OCI-LY1 (cell line): ENCODE measurements at regions not wholly inside any gene's neighbourhood (a gene's known extent, or its start where the extent isn't known, plus 50 kb on each side); places are given as distances from the start of the nearest gene placed in this dataset.

Source experiments
- EZH2 ChIP-seq: fragments of 200-600 bp; sonication (generic), shearing (Covaris generic); IDR thresholded peaks from 2 replicates; pipeline ENCODE4 v1.8.0; 2017; ENCODE audit warnings: borderline replicate concordance, mixed run types, mild to moderate bottlenecking, antibody characterized with exemption, low read length, moderate library complexity, mixed read lengths
- TF ChIP-seq, protein P1 (sequence below): fragments of 200-600 bp; sonication (generic), shearing (Covaris generic); IDR thresholded peaks from 2 replicates; pipeline ENCODE4 v1.5.1; 2017; ENCODE audit warnings: mild to moderate bottlenecking, antibody characterized with exemption, low read length, moderate library complexity, mixed read lengths

DNA sequence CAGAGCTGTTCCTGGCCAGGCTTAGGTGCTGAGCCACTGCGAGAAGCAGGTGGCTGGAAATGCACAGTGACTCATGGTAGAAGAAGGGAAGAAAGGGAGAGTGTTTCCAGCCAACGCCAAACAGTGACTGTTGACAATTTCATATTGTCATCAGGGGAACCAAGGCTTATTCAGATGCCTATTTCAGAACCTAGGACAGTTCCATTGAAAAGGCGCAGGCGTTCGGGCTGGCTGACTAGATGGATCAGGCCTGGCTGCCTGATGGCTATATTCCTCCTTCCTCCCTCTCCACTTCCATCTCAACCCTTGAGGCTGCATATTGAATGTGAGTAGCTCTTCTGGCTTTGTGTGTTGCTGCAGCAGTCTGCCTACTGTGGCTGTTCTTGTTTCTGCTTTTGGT lies 73.0 kb upstream of the FRMPD4 start:
- TF ChIP-seq, protein P1, sequence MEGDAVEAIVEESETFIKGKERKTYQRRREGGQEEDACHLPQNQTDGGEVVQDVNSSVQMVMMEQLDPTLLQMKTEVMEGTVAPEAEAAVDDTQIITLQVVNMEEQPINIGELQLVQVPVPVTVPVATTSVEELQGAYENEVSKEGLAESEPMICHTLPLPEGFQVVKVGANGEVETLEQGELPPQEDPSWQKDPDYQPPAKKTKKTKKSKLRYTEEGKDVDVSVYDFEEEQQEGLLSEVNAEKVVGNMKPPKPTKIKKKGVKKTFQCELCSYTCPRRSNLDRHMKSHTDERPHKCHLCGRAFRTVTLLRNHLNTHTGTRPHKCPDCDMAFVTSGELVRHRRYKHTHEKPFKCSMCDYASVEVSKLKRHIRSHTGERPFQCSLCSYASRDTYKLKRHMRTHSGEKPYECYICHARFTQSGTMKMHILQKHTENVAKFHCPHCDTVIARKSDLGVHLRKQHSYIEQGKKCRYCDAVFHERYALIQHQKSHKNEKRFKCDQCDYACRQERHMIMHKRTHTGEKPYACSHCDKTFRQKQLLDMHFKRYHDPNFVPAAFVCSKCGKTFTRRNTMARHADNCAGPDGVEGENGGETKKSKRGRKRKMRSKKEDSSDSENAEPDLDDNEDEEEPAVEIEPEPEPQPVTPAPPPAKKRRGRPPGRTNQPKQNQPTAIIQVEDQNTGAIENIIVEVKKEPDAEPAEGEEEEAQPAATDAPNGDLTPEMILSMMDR: no peak
- TF ChIP-seq EZH2: no peak
